ENCODE measurements at regions not wholly inside any gene's neighbourhood (a gene's known extent, or its start where the extent isn't known, plus 50 kb on each side); places are given as distances from the start of the nearest gene placed in this dataset.

DNA sequence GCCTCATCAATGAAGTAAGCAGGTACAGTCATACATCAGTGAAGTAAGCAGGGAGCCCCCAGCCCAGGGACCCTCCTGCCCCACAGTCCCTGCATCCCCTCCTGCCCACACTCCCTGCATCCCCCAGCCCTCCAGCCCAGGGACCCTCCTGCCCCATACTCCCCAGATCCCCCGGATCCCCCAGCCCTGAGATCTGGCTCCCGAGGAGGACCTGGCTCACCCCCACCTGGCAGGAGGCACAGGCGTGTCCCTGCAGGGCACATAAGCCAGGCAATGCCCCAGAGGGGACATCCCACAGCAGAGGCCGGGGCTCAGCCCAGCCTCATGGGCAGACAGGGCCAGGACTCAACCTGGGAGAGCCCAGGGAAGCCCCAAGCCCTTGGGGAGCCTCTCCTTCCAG is 53.6 kb upstream of the TPM4 start:
- TF ChIP-seq, protein P1, sequence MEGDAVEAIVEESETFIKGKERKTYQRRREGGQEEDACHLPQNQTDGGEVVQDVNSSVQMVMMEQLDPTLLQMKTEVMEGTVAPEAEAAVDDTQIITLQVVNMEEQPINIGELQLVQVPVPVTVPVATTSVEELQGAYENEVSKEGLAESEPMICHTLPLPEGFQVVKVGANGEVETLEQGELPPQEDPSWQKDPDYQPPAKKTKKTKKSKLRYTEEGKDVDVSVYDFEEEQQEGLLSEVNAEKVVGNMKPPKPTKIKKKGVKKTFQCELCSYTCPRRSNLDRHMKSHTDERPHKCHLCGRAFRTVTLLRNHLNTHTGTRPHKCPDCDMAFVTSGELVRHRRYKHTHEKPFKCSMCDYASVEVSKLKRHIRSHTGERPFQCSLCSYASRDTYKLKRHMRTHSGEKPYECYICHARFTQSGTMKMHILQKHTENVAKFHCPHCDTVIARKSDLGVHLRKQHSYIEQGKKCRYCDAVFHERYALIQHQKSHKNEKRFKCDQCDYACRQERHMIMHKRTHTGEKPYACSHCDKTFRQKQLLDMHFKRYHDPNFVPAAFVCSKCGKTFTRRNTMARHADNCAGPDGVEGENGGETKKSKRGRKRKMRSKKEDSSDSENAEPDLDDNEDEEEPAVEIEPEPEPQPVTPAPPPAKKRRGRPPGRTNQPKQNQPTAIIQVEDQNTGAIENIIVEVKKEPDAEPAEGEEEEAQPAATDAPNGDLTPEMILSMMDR (optimal IDR thresholded peaks at IDR 0.05 in 1 of 3, IDR thresholded peaks at IDR 0.05 in 1 of 3, conservative IDR thresholded peaks at IDR 0.05 in 1 of 3; ENCODE audit: extremely low read depth in 1 of 3, insufficient read depth in 2 of 3, low read length in 3 of 3): no peak
- TF ChIP-seq EZH2 (IDR thresholded peaks at IDR 0.05; ENCODE audit: low read length): no peak
